ENCODE measurements at regions not wholly inside any gene's neighbourhood (a gene's known extent, or its start where the extent isn't known, plus 50 kb on each side); places are given as distances from the start of the nearest gene placed in this dataset.
"Not testable (repeated sequence)": the region's sequence is repeated elsewhere in the genome, so short reads cannot be mapped to it uniquely, and the experiment has no call there.

- DNase-seq (ENCODE audit: low read depth): no peak
- H3K4me3 ChIP-seq (ENCODE audit: low read depth, low read length): no peak overlapping the region
- TF ChIP-seq, protein P1, sequence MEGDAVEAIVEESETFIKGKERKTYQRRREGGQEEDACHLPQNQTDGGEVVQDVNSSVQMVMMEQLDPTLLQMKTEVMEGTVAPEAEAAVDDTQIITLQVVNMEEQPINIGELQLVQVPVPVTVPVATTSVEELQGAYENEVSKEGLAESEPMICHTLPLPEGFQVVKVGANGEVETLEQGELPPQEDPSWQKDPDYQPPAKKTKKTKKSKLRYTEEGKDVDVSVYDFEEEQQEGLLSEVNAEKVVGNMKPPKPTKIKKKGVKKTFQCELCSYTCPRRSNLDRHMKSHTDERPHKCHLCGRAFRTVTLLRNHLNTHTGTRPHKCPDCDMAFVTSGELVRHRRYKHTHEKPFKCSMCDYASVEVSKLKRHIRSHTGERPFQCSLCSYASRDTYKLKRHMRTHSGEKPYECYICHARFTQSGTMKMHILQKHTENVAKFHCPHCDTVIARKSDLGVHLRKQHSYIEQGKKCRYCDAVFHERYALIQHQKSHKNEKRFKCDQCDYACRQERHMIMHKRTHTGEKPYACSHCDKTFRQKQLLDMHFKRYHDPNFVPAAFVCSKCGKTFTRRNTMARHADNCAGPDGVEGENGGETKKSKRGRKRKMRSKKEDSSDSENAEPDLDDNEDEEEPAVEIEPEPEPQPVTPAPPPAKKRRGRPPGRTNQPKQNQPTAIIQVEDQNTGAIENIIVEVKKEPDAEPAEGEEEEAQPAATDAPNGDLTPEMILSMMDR (IDR thresholded peaks at IDR 0.05; ENCODE audit: insufficient read depth, low read depth, low read length, missing control alignments): no peak
These were observed 111.9 kb downstream of the HAUS1 start for GRCh38 chr18:46215902-46216723.

GRCh38 chr18:46220116-46220515, 115.9 kb downstream of the HAUS1 start:
- TF ChIP-seq, protein P1 (IDR thresholded peaks at IDR 0.05; ENCODE audit: insufficient read depth, low read depth, low read length, missing control alignments): no peak
- no peak for DNase-seq (ENCODE audit: low read depth)
- H3K4me3 ChIP-seq (ENCODE audit: low read depth, low read length): no peak overlapping the region

- TF ChIP-seq, protein P1 (IDR thresholded peaks at IDR 0.05; ENCODE audit: insufficient read depth, low read depth, low read length, missing control alignments): no peak
- H3K4me3 ChIP-seq (ENCODE audit: low read depth, low read length): no peak overlapping the region
- no peak for DNase-seq (ENCODE audit: low read depth)
These were observed 117.9 kb downstream of the HAUS1 start for GRCh38 chr18:46222093-46222492.

- TF ChIP-seq, protein P1 (IDR thresholded peaks at IDR 0.05; ENCODE audit: insufficient read depth, low read depth, low read length, missing control alignments): no peak
- no peak overlapping the region for H3K4me3 ChIP-seq (ENCODE audit: low read depth, low read length)
- DNase-seq (ENCODE audit: low read depth): no peak
These were observed 118.7 kb downstream of the HAUS1 start for GRCh38 chr18:46222710-46223360.

- TF ChIP-seq, protein P1 (IDR thresholded peaks at IDR 0.05; ENCODE audit: insufficient read depth, low read depth, low read length, missing control alignments): no peak
- no peak for DNase-seq (ENCODE audit: low read depth)
These were observed 120.1 kb downstream of the HAUS1 start for GRCh38 chr18:46224181-46224775.

DNA sequence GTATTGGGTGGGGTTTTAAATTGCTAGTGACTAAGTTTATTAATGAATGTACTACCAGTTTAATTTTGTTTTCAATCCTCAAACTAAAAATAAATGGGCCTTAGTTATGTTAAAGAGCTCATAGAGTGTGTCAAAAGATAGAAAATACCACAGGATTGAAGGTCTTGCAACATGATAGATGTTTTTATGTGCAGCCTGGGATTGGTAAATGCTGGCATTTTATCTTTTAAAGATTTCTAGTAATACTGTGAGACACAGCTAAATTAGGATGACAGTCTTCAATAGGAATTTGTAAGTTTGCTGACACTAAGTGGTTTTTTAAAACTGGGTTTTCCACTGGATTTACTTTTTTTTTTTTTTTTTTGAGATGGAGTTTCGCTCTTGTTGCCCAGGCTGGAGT, 122.3 kb downstream of the HAUS1 start:
- no peak overlapping the region for H3K4me3 ChIP-seq (ENCODE audit: low read depth, low read length)
- TF ChIP-seq, protein P1 (IDR thresholded peaks at IDR 0.05; ENCODE audit: insufficient read depth, low read depth, low read length, missing control alignments): no peak
- no peak for DNase-seq (ENCODE audit: low read depth)

More at GRCh38 chr18:46224181-46224775, 120.1 kb downstream of the HAUS1 start:
- no peak overlapping the region for H3K4me3 ChIP-seq (ENCODE audit: low read depth, low read length)

DNA sequence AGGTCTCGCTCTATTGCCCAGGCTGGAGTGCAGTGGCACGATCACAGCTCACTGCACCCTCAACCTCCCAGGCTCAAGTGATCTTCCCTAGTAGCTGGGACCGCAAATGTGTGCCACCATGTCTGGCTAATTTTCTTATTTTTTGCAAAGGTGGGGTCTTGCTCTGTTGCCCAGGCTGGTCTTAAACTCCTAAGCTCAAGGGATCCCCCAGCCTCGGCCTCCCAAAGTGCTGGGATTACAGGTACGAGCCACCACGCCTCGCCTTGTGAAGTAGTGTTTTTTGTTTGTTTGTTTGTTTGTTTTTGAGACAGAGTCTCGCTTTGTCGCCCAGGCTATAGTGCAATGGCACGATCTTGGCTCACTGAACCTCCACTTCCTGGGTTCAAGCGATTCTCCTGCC, 125.5 kb downstream of the HAUS1 start:
- DNase-seq (ENCODE audit: low read depth); H3K4me3 ChIP-seq (ENCODE audit: low read depth, low read length): not testable (repeated sequence)
